HFFc6 (cell line): ENCODE measurements at regions not wholly inside any gene's neighbourhood (a gene's known extent, or its start where the extent isn't known, plus 50 kb on each side); places are given as distances from the start of the nearest gene placed in this dataset.

Experiments used
- DNase-seq: peaks from one replicate; pipeline ENCODE4 v3.0.0-alpha.2; 2018
- H3K27ac Mint-ChIP-seq: 2 replicates; pipeline ENCODE4 v1.8.0; 2020; ENCODE audit warnings: mild to moderate bottlenecking, mixed read lengths
- H3K27me3 Mint-ChIP-seq: 2 replicates; pipeline ENCODE4 v1.8.0; 2021; ENCODE audit warnings: mild to moderate bottlenecking, moderate library complexity, mixed read lengths; ENCODE audit not compliant: insufficient read depth
- H3K36me3 Mint-ChIP-seq: 2 replicates; pipeline ENCODE4 v1.8.0; 2021; ENCODE audit warnings: low read depth, mixed read lengths
- H3K4me1 Mint-ChIP-seq: 2 replicates; pipeline ENCODE4 v1.8.0; 2020; ENCODE audit warnings: low read depth, mixed read lengths
- H3K4me3 Mint-ChIP-seq: 2 replicates; pipeline ENCODE4 v1.8.0; 2020; ENCODE audit warnings: mild to moderate bottlenecking, moderate library complexity, mixed read lengths
- H3K9me3 Mint-ChIP-seq: 2 replicates; pipeline ENCODE4 v1.8.0; 2020; ENCODE audit warnings: mild to moderate bottlenecking, mixed read lengths
- CTCF ChIP-seq: fragments of 200-600 bp; sonication (generic); IDR thresholded peaks from 2 replicates; pipeline ENCODE4 v1.5.0; 2021; ENCODE audit warnings: antibody characterized with exemption, mild to moderate bottlenecking

GRCh38 chr2:226079671-226080181 lies 680.2 kb downstream of the NYAP2 start:
- no peaks in the 10 kb centered on the region; the same call in 1 of the 2 replicates for H3K36me3 Mint-ChIP-seq
- peak overlapping the region; percentile 78 for H3K27ac Mint-ChIP-seq
- peaks cover 59% of the 10 kb centered on the region for H3K4me1 Mint-ChIP-seq
- no peaks in the 10 kb centered on the region for H3K27me3 Mint-ChIP-seq
- H3K4me3 Mint-ChIP-seq, result peak overlapping the region; percentile 28; the same call in 1 of the 2 replicates
- DNase-seq, result peak; percentile 80
- no peak for TF ChIP-seq CTCF
- H3K9me3 Mint-ChIP-seq, result no peaks in the 10 kb centered on the region

DNA sequence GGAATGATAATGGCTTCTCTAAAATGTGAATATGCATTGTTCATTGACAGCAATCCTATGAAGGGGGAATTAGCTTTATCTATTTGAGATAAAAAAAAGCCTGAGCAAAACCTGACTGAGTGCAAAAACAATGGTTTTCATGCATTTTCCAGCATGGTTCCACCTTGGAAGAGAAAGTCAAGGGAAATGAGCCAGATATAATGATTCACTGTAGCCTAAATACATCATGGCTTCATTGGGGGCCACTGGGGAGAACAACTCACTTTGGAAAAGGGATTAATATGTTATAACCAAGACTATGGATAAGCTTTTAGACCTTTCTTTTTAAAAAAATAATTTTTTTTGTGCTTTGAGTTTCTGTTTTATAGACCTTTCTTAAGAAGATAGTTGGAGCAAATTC lies 679.7 kb downstream of the NYAP2 start:
- DNase-seq, result no peak
- H3K4me1 Mint-ChIP-seq, result peaks cover 64% of the 10 kb centered on the region
- no peak for TF ChIP-seq CTCF

GRCh38 chr2:226078666-226079065 lies 679.2 kb downstream of the NYAP2 start:
- peak overlapping the region; percentile 17; the same call in 1 of the 2 replicates for H3K4me3 Mint-ChIP-seq
- no peaks in the 10 kb centered on the region; the same call in 1 of the 2 replicates for H3K36me3 Mint-ChIP-seq
- H3K9me3 Mint-ChIP-seq, result no peaks in the 10 kb centered on the region
- peak overlapping the region; percentile 78 for H3K27ac Mint-ChIP-seq
- H3K4me1 Mint-ChIP-seq, result peaks cover 69% of the 10 kb centered on the region
- TF ChIP-seq CTCF, result no peak
- no peaks in the 10 kb centered on the region for H3K27me3 Mint-ChIP-seq
- DNase-seq, result no peak

More for the DNA sequence above, 679.7 kb downstream of the NYAP2 start:
- Mint-ChIP-seq H3K4me3 (peak overlapping the region; percentile 17; the same call in 1 of the 2 replicates), H3K9me3 (no peaks in the 10 kb centered on the region), H3K27ac (peak overlapping the region; percentile 78), H3K36me3 (no peaks in the 10 kb centered on the region; the same call in 1 of the 2 replicates), H3K27me3 (no peaks in the 10 kb centered on the region)

GRCh38 chr2:226077841-226078240 lies 678.3 kb downstream of the NYAP2 start:
- Mint-ChIP-seq H3K4me3 (no peak overlapping the region), H3K4me1 (peaks cover 72% of the 10 kb centered on the region), H3K27me3 (no peaks in the 10 kb centered on the region), H3K36me3 (no peaks in the 10 kb centered on the region; the same call in 1 of the 2 replicates), H3K9me3 (no peaks in the 10 kb centered on the region), H3K27ac (peak overlapping the region; percentile 78; the same call in 1 of the 2 replicates)
- TF ChIP-seq CTCF, result no peak
- DNase-seq, result no peak

DNA sequence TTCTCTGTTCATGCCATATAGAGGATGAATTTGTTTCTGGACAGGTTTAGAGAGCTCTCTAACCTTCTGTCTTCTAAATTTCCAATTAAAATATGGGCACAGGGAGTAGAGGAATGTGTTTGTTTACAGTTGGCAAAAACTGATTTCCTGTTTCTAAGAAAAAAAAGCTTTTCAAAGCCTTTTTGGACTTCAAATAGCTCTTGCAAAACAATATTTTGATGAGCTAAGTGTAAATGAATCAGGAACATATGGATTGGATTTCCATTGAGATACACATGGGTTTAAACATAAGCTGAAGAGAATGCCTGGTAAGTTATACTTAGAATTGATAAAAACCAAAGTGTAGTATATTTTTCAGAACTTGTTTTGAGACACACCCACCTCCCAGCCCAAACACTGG lies 677.5 kb downstream of the NYAP2 start:
- Mint-ChIP-seq H3K9me3 (no peaks in the 10 kb centered on the region), H3K27ac (no peak overlapping the region), H3K27me3 (no peaks in the 10 kb centered on the region), H3K4me1 (peaks cover 72% of the 10 kb centered on the region), H3K36me3 (no peaks in the 10 kb centered on the region; the same call in 1 of the 2 replicates), H3K4me3 (no peak overlapping the region)
- TF ChIP-seq CTCF, result no peak
- DNase-seq, result peak; percentile 10
